NT2/D1 (cell line): ENCODE measurements at regions not wholly inside any gene's neighbourhood (a gene's known extent, or its start where the extent isn't known, plus 50 kb on each side); places are given as distances from the start of the nearest gene placed in this dataset.

Source experiments
- DNase-seq: peaks from one replicate; pipeline ENCODE4 v3.0.0-alpha.2; 2011; ENCODE audit warnings: low read depth, low spot score
- H3K27me3 ChIP-seq: 2 replicates; pipeline ENCODE4 v1.6.0; 2011; ENCODE audit warnings: mild to moderate bottlenecking; ENCODE audit not compliant: insufficient read length, insufficient read depth
- H3K36me3 ChIP-seq: 2 replicates; pipeline ENCODE4 v1.6.1; 2011; ENCODE audit warnings: mild to moderate bottlenecking, low read length, mixed read lengths; ENCODE audit not compliant: insufficient read depth, insufficient read length
- H3K4me1 ChIP-seq: 2 replicates; pipeline ENCODE4 v1.5.1; 2011; ENCODE audit not compliant: insufficient read depth, insufficient read length
- H3K4me3 ChIP-seq: 2 replicates; pipeline ENCODE4 v1.5.1; 2011; ENCODE audit warnings: low read depth; ENCODE audit not compliant: insufficient read length
- H3K9ac ChIP-seq: 2 replicates; pipeline ENCODE4 v1.6.0; 2011; ENCODE audit warnings: low read depth; ENCODE audit not compliant: insufficient read length
- H3K9me3 ChIP-seq: 2 replicates; pipeline ENCODE4 v1.5.1; 2011; ENCODE audit warnings: mild to moderate bottlenecking, low read length; ENCODE audit not compliant: insufficient read depth
- SUZ12 ChIP-seq: IDR thresholded peaks from 2 replicates; pipeline ENCODE4 v1.6.1; 2011; ENCODE audit not compliant: insufficient read length, insufficient read depth; ENCODE audit errors: extremely low read depth
- YY1 ChIP-seq: IDR thresholded peaks from 2 replicates; pipeline ENCODE4 v1.6.1; 2011; ENCODE audit not compliant: insufficient read length, insufficient read depth
- ZNF274 ChIP-seq: IDR thresholded peaks from 2 replicates; pipeline ENCODE4 v1.6.1; 2011; ENCODE audit warnings: mild to moderate bottlenecking, low read depth, low read length

DNA sequence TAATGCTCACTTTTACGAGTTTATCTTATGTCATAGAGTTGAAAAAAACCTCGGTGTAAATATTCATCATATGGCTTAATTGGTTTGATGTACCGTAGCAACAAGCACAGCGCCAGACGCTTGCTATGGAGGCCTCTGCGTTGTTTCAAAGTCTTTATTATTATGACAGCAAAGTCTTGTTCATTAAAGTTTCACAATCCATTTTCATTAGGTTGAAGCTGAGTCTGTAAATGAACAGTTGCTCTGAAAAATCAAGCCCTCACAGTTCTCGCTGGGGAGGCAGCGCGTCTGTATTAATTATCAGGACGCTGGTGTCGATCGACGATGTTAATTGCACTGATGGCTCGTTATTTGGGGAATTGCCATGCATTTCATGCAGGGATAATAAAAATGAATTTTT lies 185.6 kb downstream of the INSC start:
- Histone ChIP-seq H3K27me3 (no peaks in the 10 kb centered on the region), H3K9ac (no peak overlapping the region), H3K4me1 (no peaks in the 10 kb centered on the region), H3K4me3 (no peak overlapping the region), H3K36me3 (no peaks in the 10 kb centered on the region), H3K9me3 (peaks cover 21% of the 10 kb centered on the region; the same call in 1 of the 2 replicates)
- DNase-seq, result no peak
- no peak for TF ChIP-seq SUZ12

DNA sequence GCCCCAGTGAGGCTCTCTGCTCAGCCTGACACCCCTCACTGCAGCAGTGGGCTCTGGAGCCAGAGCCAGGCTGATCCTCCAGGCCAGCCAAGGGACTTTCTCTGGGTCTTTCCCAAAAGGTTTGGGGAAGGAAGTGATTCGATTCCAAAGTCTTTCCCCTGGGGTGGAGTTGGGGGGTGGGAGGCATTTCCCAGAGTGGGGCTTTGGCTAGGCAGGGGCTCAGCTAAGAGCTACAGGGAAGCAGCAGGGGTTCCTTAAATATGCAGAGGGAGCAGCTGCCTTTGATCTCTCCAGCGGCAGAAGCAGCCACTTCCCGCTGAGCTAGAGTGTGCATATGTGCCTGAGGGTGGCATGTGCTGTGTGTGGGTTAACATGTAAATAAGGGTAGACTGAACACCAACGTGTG lies 192.9 kb downstream of the INSC start:
- no peak overlapping the region for H3K9ac ChIP-seq
- TF ChIP-seq SUZ12, result no peak
- no peak for TF ChIP-seq ZNF274
- no peak for TF ChIP-seq YY1
- no peak overlapping the region for H3K4me3 ChIP-seq
- no peaks in the 10 kb centered on the region for H3K4me1 ChIP-seq
- no peaks in the 10 kb centered on the region for H3K36me3 ChIP-seq
- DNase-seq, result peak; percentile 57
- peaks cover 33% of the 10 kb centered on the region; the same call in 1 of the 2 replicates for H3K9me3 ChIP-seq
- no peaks in the 10 kb centered on the region for H3K27me3 ChIP-seq

DNA sequence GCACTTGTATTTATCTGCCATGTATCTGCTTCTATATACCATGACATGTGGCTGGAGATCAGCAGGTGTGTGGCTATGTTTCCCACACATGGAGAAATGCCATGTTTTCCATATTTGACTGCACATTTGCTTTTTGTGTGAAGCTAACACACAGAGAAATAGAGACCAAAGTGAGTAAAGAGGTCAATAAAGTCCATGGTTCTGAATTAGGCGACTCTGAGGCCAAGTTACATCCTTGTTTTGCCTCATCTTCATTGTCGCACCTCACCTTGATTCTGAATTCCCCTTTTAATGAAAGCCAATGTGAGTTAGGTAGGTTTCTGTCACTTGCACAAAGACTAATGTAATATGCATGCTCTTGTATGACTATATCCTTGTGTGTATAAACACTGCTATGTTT lies 194.1 kb downstream of the INSC start:
- no peak for DNase-seq
- H3K9me3 ChIP-seq, result peaks cover 26% of the 10 kb centered on the region; the same call in 1 of the 2 replicates
- no peak for TF ChIP-seq SUZ12
- TF ChIP-seq YY1, result no peak
- TF ChIP-seq ZNF274, result no peak
- H3K36me3 ChIP-seq, result no peaks in the 10 kb centered on the region
- H3K4me3 ChIP-seq, result no peak overlapping the region
- H3K9ac ChIP-seq, result no peak overlapping the region
- no peaks in the 10 kb centered on the region for H3K27me3 ChIP-seq
- H3K4me1 ChIP-seq, result no peaks in the 10 kb centered on the region

DNA sequence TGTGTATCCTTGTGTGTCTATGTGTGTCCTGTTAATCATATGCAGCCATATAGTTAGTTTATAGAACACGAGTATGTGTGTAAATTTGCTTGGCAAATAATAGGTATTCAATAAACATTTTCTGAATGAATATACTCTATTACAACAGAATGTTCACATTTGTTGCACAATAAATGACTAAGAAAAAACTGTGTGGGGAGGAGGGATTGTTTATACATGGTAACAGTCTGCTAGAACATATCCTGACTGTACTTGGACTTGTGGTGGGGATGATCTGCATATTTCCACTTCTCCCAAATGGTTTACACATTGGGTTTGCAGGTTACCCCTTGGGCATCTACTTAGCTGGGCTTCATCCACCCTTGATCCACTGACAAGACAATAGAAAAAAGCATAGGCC lies 194.6 kb downstream of the INSC start:
- DNase-seq, result no peak
- Histone ChIP-seq H3K4me1 (no peaks in the 10 kb centered on the region), H3K36me3 (no peaks in the 10 kb centered on the region), H3K27me3 (no peaks in the 10 kb centered on the region), H3K4me3 (no peak overlapping the region), H3K9me3 (peaks cover 21% of the 10 kb centered on the region; the same call in 1 of the 2 replicates), H3K9ac (no peak overlapping the region)
- TF ChIP-seq YY1, result no peak
- no peak for TF ChIP-seq SUZ12
- no peak for TF ChIP-seq ZNF274

DNA sequence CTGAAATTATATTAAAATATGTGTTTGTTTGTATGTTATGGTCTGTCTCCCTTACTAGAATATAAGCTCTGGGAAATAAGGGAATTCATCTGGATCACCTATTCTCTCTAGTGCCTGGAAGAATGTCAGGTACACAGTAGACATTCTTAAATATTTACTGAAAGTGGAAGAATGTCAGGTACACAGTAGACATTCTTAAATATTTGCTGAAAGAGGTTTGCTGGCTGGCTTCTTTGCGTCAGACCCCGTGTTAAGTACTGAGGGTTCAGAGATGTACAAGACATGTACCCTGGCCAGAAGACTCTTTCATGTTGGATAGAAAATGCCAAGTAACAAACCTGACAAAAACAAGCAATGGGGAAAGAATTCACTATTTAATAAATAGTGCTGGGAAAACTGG lies 199.1 kb downstream of the INSC start:
- no peaks in the 10 kb centered on the region for H3K36me3 ChIP-seq
- no peaks in the 10 kb centered on the region for H3K4me1 ChIP-seq
- H3K9ac ChIP-seq, result no peak overlapping the region
- H3K4me3 ChIP-seq, result no peak overlapping the region
- H3K27me3 ChIP-seq, result no peaks in the 10 kb centered on the region
- TF ChIP-seq ZNF274, result no peak
- no peak for TF ChIP-seq SUZ12
- TF ChIP-seq YY1, result no peak
- H3K9me3 ChIP-seq, result peaks cover 3% of the 10 kb centered on the region; the same call in 1 of the 2 replicates
- DNase-seq, result no peak

DNA sequence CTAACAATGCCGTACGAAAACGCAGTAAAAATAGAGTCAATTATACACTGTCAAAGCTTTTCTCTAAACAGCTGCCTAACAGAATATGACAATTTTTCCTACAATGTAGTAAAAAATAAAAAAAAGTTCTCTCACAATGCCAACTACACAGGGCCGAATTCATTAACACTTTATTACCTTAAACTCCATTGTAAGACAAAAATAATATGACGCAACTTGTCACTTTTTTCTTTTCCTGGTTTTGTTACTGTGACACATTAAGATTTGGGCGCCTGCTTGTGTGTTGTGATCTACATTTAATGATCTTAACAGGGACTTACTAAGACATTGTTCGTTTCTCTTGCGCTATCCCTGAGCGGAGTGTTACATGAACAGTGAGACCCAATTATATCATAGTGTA lies 204.1 kb downstream of the INSC start:
- H3K27me3 ChIP-seq, result no peaks in the 10 kb centered on the region
- no peaks in the 10 kb centered on the region for H3K36me3 ChIP-seq
- H3K9me3 ChIP-seq, result no peaks in the 10 kb centered on the region
- no peaks in the 10 kb centered on the region for H3K4me1 ChIP-seq
- no peak overlapping the region for H3K4me3 ChIP-seq
- TF ChIP-seq ZNF274 (no peak), SUZ12 (no peak), YY1 (no peak)
- H3K9ac ChIP-seq, result no peak overlapping the region
- DNase-seq, result no peak

DNA sequence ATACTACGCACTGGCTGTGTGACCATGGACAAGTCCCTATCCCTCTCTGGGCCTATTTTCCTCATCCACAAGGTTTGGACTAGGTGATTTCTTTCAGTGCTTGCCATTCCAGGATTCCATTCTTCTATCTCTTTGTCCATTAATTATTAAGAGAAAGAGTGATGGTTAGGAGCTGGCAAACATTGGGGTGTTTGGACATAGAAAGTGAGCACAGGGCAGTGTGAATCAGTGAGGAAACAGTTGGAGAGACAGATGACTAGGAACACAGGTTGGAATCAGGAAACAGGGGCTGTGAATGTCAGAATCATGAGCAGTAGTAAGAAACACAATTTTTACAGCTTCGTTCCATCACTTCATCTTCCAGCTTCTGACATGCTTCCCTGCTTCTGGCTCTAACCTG lies 211.8 kb downstream of the INSC start:
- TF ChIP-seq SUZ12 (no peak), YY1 (no peak), ZNF274 (no peak)

DNA sequence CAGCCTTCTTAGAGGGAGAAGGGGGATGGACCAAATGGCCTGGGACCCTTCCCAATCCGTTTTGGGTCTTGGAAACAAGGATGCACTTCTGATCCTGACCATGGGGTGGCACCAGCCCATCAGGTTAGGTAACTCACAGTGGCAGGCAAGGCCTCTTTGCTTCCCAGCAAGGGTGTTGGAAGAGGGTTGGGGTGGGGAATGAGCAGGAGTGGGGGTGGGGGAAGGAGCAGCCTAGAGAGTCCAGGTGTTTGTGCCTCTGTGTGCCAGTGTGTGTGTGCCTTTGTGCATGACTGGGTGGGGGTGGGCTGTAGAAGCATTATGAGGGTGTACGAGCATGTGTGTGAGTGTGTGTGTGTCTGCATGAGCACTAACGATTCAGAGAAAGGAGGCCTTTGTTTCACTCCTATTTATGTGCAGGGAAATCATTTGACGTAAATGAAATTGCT lies 213.1 kb downstream of the INSC start:
- no peak for TF ChIP-seq SUZ12
- no peak for TF ChIP-seq YY1
- TF ChIP-seq ZNF274, result no peak

More for the DNA sequence above, 211.8 kb downstream of the INSC start:
- H3K9me3 ChIP-seq, result no peaks in the 10 kb centered on the region
- H3K27me3 ChIP-seq, result no peaks in the 10 kb centered on the region
- H3K4me1 ChIP-seq, result no peaks in the 10 kb centered on the region
- no peak for DNase-seq
- no peak overlapping the region for H3K4me3 ChIP-seq
- H3K9ac ChIP-seq, result no peak overlapping the region
- no peaks in the 10 kb centered on the region for H3K36me3 ChIP-seq

More for the DNA sequence above, 213.1 kb downstream of the INSC start:
- Histone ChIP-seq H3K27me3 (no peaks in the 10 kb centered on the region), H3K9ac (no peak overlapping the region), H3K9me3 (no peaks in the 10 kb centered on the region), H3K36me3 (no peaks in the 10 kb centered on the region), H3K4me3 (no peak overlapping the region), H3K4me1 (no peaks in the 10 kb centered on the region)
- peak; percentile 70 for DNase-seq
